ENCODE measurements at regions not wholly inside any gene's neighbourhood (a gene's known extent, or its start where the extent isn't known, plus 50 kb on each side); places are given as distances from the start of the nearest gene placed in this dataset.

DNA sequence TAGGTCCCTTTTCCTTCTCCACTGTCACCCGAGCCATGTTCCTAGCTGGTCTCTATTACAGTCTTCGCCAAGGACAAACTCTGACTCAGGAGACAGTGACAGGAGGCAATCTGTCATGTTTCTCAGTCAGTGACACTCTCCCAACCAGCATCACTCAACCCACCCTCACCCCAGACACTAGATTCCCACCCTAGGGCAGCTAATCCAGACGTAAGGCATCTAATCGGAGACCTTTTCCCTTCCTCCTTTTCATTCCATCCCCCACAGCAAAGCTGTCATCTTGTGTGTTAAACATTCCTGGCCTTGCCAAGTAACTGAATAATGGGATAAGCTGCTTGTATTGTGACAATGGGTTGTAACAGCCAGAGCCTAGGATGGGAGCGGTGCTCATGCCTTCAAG lies 95.2 kb downstream of the SNX18 start:
- no peak overlapping the region for H3K4me3 Mint-ChIP-seq
- ATAC-seq (no peak), DNase-seq (ENCODE audit: low spot score) (no peak)
- no peaks in the 10 kb centered on the region for H3F3A ChIP-seq (replicated peaks; ENCODE audit: low read depth)
- no peaks in the 10 kb centered on the region for H3K27me3 ChIP-seq (ENCODE audit: insufficient read depth)
- no peaks in the 10 kb centered on the region for H4K20me1 ChIP-seq (replicated peaks; ENCODE audit: insufficient read depth)
- no peaks in the 10 kb centered on the region for H3K36me3 ChIP-seq (ENCODE audit: insufficient read depth)
- no peak overlapping the region for H3K4me3 ChIP-seq
- H3K9me3 Mint-ChIP-seq, result no peaks in the 10 kb centered on the region; the same call in 2 of the 3 replicates
- H3K4me1 ChIP-seq (ENCODE audit: insufficient read depth), result no peaks in the 10 kb centered on the region
- H3K79me2 ChIP-seq (replicated peaks; ENCODE audit: insufficient read depth), result no peaks in the 10 kb centered on the region
- no peak overlapping the region for H3K27ac ChIP-seq (ENCODE audit: low read depth)
- H3K27ac Mint-ChIP-seq, result no peak overlapping the region
- no peaks in the 10 kb centered on the region for H3K9me2 ChIP-seq (ENCODE audit: insufficient read depth)
- no peaks in the 10 kb centered on the region for H3K27me3 Mint-ChIP-seq (ENCODE audit: insufficient read depth, low read depth, poor library complexity)
- no peak overlapping the region for H2AFZ ChIP-seq
- H3K4me2 ChIP-seq, result no peak overlapping the region
- no peaks in the 10 kb centered on the region for H3K36me3 Mint-ChIP-seq (ENCODE audit: low read depth)
- TF ChIP-seq POLR2AphosphoS5 (IDR thresholded peaks at IDR 0.05; ENCODE audit: low read depth) (no peak), ZNF331 (CRISPR knock-in tag; IDR thresholded peaks at IDR 0.05; ENCODE audit: low read depth) (no peak), NANOG (IDR thresholded peaks at IDR 0.05; ENCODE audit: borderline replicate concordance) (no peak), EZH2phosphoT487 (IDR thresholded peaks at IDR 0.05; ENCODE audit: unreplicated experiment) (no peak), JUNB (IDR thresholded peaks at IDR 0.05; ENCODE audit: unreplicated experiment) (no peak), ZNF114 (CRISPR knock-in tag; IDR thresholded peaks at IDR 0.05) (no peak), EZH2 (IDR thresholded peaks at IDR 0.05; ENCODE audit: low read depth, unreplicated experiment) (no peak), STAT1 (IDR thresholded peaks at IDR 0.05; ENCODE audit: unreplicated experiment) (no peak), CREB1 (CRISPR knock-in tag; IDR thresholded peaks at IDR 0.05; ENCODE audit: low read depth) (no peak)
- TF ChIP-seq, protein P1, sequence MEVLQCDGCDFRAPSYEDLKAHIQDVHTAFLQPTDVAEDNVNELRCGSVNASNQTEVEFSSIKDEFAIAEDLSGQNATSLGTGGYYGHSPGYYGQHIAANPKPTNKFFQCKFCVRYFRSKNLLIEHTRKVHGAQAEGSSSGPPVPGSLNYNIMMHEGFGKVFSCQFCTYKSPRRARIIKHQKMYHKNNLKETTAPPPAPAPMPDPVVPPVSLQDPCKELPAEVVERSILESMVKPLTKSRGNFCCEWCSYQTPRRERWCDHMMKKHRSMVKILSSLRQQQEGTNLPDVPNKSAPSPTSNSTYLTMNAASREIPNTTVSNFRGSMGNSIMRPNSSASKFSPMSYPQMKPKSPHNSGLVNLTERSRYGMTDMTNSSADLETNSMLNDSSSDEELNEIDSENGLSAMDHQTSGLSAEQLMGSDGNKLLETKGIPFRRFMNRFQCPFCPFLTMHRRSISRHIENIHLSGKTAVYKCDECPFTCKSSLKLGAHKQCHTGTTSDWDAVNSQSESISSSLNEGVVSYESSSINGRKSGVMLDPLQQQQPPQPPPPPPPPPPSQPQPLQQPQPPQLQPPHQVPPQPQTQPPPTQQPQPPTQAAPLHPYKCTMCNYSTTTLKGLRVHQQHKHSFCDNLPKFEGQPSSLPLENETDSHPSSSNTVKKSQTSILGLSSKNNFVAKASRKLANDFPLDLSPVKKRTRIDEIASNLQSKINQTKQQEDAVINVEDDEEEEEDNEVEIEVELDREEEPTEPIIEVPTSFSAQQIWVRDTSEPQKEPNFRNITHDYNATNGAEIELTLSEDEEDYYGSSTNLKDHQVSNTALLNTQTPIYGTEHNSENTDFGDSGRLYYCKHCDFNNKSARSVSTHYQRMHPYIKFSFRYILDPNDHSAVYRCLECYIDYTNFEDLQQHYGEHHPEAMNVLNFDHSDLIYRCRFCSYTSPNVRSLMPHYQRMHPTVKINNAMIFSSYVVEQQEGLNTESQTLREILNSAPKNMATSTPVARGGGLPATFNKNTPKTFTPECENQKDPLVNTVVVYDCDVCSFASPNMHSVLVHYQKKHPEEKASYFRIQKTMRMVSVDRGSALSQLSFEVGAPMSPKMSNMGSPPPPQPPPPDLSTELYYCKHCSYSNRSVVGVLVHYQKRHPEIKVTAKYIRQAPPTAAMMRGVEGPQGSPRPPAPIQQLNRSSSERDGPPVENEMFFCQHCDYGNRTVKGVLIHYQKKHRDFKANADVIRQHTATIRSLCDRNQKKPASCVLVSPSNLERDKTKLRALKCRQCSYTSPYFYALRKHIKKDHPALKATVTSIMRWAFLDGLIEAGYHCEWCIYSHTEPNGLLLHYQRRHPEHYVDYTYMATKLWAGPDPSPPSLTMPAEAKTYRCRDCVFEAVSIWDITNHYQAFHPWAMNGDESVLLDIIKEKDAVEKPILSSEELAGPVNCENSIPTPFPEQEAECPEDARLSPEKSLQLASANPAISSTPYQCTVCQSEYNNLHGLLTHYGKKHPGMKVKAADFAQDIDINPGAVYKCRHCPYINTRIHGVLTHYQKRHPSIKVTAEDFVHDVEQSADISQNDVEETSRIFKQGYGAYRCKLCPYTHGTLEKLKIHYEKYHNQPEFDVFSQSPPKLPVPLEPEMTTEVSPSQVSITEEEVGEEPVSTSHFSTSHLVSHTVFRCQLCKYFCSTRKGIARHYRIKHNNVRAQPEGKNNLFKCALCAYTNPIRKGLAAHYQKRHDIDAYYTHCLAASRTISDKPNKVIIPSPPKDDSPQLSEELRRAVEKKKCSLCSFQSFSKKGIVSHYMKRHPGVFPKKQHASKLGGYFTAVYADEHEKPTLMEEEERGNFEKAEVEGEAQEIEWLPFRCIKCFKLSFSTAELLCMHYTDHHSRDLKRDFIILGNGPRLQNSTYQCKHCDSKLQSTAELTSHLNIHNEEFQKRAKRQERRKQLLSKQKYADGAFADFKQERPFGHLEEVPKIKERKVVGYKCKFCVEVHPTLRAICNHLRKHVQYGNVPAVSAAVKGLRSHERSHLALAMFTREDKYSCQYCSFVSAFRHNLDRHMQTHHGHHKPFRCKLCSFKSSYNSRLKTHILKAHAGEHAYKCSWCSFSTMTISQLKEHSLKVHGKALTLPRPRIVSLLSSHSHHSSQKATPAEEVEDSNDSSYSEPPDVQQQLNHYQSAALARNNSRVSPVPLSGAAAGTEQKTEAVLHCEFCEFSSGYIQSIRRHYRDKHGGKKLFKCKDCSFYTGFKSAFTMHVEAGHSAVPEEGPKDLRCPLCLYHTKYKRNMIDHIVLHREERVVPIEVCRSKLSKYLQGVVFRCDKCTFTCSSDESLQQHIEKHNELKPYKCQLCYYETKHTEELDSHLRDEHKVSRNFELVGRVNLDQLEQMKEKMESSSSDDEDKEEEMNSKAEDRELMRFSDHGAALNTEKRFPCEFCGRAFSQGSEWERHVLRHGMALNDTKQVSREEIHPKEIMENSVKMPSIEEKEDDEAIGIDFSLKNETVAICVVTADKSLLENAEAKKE (CRISPR knock-in tag; IDR thresholded peaks at IDR 0.05), result no peak
- TF ChIP-seq, protein P2, sequence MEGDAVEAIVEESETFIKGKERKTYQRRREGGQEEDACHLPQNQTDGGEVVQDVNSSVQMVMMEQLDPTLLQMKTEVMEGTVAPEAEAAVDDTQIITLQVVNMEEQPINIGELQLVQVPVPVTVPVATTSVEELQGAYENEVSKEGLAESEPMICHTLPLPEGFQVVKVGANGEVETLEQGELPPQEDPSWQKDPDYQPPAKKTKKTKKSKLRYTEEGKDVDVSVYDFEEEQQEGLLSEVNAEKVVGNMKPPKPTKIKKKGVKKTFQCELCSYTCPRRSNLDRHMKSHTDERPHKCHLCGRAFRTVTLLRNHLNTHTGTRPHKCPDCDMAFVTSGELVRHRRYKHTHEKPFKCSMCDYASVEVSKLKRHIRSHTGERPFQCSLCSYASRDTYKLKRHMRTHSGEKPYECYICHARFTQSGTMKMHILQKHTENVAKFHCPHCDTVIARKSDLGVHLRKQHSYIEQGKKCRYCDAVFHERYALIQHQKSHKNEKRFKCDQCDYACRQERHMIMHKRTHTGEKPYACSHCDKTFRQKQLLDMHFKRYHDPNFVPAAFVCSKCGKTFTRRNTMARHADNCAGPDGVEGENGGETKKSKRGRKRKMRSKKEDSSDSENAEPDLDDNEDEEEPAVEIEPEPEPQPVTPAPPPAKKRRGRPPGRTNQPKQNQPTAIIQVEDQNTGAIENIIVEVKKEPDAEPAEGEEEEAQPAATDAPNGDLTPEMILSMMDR (conservative IDR thresholded peaks at IDR 0.05; ENCODE audit: low read depth in 2 of 2), result no peak
- TF ChIP-seq, protein P3, sequence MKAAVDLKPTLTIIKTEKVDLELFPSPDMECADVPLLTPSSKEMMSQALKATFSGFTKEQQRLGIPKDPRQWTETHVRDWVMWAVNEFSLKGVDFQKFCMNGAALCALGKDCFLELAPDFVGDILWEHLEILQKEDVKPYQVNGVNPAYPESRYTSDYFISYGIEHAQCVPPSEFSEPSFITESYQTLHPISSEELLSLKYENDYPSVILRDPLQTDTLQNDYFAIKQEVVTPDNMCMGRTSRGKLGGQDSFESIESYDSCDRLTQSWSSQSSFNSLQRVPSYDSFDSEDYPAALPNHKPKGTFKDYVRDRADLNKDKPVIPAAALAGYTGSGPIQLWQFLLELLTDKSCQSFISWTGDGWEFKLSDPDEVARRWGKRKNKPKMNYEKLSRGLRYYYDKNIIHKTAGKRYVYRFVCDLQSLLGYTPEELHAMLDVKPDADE (IDR thresholded peaks at IDR 0.05), result no peak
- TF ChIP-seq, protein P4, sequence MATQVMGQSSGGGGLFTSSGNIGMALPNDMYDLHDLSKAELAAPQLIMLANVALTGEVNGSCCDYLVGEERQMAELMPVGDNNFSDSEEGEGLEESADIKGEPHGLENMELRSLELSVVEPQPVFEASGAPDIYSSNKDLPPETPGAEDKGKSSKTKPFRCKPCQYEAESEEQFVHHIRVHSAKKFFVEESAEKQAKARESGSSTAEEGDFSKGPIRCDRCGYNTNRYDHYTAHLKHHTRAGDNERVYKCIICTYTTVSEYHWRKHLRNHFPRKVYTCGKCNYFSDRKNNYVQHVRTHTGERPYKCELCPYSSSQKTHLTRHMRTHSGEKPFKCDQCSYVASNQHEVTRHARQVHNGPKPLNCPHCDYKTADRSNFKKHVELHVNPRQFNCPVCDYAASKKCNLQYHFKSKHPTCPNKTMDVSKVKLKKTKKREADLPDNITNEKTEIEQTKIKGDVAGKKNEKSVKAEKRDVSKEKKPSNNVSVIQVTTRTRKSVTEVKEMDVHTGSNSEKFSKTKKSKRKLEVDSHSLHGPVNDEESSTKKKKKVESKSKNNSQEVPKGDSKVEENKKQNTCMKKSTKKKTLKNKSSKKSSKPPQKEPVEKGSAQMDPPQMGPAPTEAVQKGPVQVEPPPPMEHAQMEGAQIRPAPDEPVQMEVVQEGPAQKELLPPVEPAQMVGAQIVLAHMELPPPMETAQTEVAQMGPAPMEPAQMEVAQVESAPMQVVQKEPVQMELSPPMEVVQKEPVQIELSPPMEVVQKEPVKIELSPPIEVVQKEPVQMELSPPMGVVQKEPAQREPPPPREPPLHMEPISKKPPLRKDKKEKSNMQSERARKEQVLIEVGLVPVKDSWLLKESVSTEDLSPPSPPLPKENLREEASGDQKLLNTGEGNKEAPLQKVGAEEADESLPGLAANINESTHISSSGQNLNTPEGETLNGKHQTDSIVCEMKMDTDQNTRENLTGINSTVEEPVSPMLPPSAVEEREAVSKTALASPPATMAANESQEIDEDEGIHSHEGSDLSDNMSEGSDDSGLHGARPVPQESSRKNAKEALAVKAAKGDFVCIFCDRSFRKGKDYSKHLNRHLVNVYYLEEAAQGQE (IDR thresholded peaks at IDR 0.05; ENCODE audit: unreplicated experiment), result no peak
- H3K4me1 Mint-ChIP-seq, result no peaks in the 10 kb centered on the region

All from GM23338 (cell line).